PC-9 (cell line): ENCODE measurements at regions not wholly inside any gene's neighbourhood (a gene's known extent, or its start where the extent isn't known, plus 50 kb on each side); places are given as distances from the start of the nearest gene placed in this dataset.

Experiments
- BruUV-seq: library from RNA; stranded (reverse); fragments of 400-500 nt; replicated peaks from 2 replicates; lab custom pipeline; 2021; lab: Mats Ljungman, UMichigan
- CTCF ChIA-PET: fragments of 300-600 bp; sonication (Branson Sonifier 250); formaldehyde crosslinking; loops from one replicate; lab custom pipeline; 2022; ENCODE audit warnings: antibody characterized with exemption; lab: Charles Lee
- POLR2A ChIA-PET: fragments of 300-600 bp; sonication (Branson Sonifier 250); formaldehyde crosslinking; loops from one replicate; lab custom pipeline; 2022; ENCODE audit warnings: antibody characterized with exemption; ENCODE audit not compliant: unreplicated experiment; lab: Charles Lee
- DNase-seq, 2 experiments: peaks; one replicate each; pipeline versions ENCODE4 v3.0.0 to v3.0.0-alpha.2; 2015 to 2022; ENCODE audit warnings: mixed read lengths in 1 of 2
- H2AFZ ChIP-seq: fragments of 200-600 bp; sonication (generic); 2 replicates; pipeline ENCODE4 v1.8.1; 2017; ENCODE audit warnings: antibody characterized with exemption
- H3F3A ChIP-seq: fragments of 200-600 bp; sonication (generic); 2 replicates; pipeline ENCODE4 v1.8.1; 2017; ENCODE audit warnings: antibody characterized with exemption, mild to moderate bottlenecking, low read depth; ENCODE audit not compliant: insufficient read depth
- H3K27ac ChIP-seq: fragments of 200-600 bp; sonication (generic); 2 replicates; pipeline ENCODE4 v1.6.1; 2016; ENCODE audit warnings: mixed run types
- H3K27me3 ChIP-seq: fragments of 200-600 bp; sonication (generic); 2 replicates; pipeline ENCODE4 v1.6.1; 2016; ENCODE audit warnings: low read depth, mixed run types; ENCODE audit not compliant: insufficient read depth
- H3K36me3 ChIP-seq: fragments of 200-600 bp; sonication (generic); 2 replicates; pipeline ENCODE4 v1.6.1; 2016; ENCODE audit warnings: low read depth, mixed run types
- H3K4me1 ChIP-seq: fragments of 200-600 bp; sonication (generic); replicated peaks from 2 replicates; pipeline ENCODE4 v1.6.1; 2016; ENCODE audit warnings: mixed run types; ENCODE audit not compliant: insufficient read depth
- H3K4me2 ChIP-seq: fragments of 200-600 bp; sonication (generic); 2 replicates; pipeline ENCODE4 v1.6.1; 2017; ENCODE audit warnings: mixed run types
- H3K4me3 ChIP-seq: fragments of 200-600 bp; sonication (generic); 2 replicates; pipeline ENCODE4 v1.6.1; 2016; ENCODE audit warnings: mixed run types
- H3K79me2 ChIP-seq: fragments of 200-600 bp; sonication (generic); 2 replicates; pipeline ENCODE4 v1.6.1; 2017; ENCODE audit warnings: low read depth, mixed run types
- H3K9me2 ChIP-seq: fragments of 200-600 bp; sonication (generic); 2 replicates; pipeline ENCODE4 v1.8.1; 2017; ENCODE audit warnings: mild to moderate bottlenecking; ENCODE audit not compliant: insufficient read depth
- H3K9me3 ChIP-seq: fragments of 200-600 bp; sonication (generic); 2 replicates; pipeline ENCODE4 v1.8.1; 2016; ENCODE audit warnings: low read depth; ENCODE audit not compliant: insufficient read depth
- H4K20me1 ChIP-seq: fragments of 200-600 bp; sonication (generic); 2 replicates; pipeline ENCODE4 v1.8.1; 2017; ENCODE audit not compliant: insufficient read depth
- CTCF ChIP-seq: fragments of 200-600 bp; sonication (generic); conservative IDR thresholded peaks from 2 replicates; pipeline ENCODE4 v1.6.1; 2017; ENCODE audit warnings: mixed run types, antibody characterized with exemption, mild to moderate bottlenecking, moderate library complexity
- EZH2 ChIP-seq: fragments of 200-600 bp; sonication (generic); IDR thresholded peaks from 2 replicates; pipeline ENCODE4 v1.8.0; 2017; ENCODE audit warnings: antibody characterized with exemption, low read depth
- intact Hi-C: fragments of 100-400 bp; cut with micrococcal nuclease; formaldehyde crosslinking; loops from one replicate; pipeline ENCODE4 v1.10.0; 2022; ENCODE audit not compliant: unreplicated experiment

GRCh38 chr21:17053321-17053720, 459.5 kb upstream of the CXADR start:
- Histone ChIP-seq H3K4me2 (no peak overlapping the region), H3K79me2 (no peaks in the 10 kb centered on the region), H3K4me1 (no peaks in the 10 kb centered on the region), H3K4me3 (no peak overlapping the region), H3K27ac (no peak overlapping the region), H3K9me2 (no peaks in the 10 kb centered on the region), H3F3A (no peaks in the 10 kb centered on the region), H4K20me1 (no peaks in the 10 kb centered on the region), H2AFZ (no peak overlapping the region), H3K9me3 (no peaks in the 10 kb centered on the region), H3K36me3 (no peaks in the 10 kb centered on the region), H3K27me3 (no peaks in the 10 kb centered on the region)
- TF ChIP-seq CTCF: no peak
- TF ChIP-seq EZH2: no peak
- intact Hi-C loops: no loop called here
- BruUV-seq: no TSS peak
- CTCF ChIA-PET: no interaction called here
- no peak for DNase-seq
- POLR2A ChIA-PET: no interaction called here

GRCh38 chr21:17059936-17060335, 452.9 kb upstream of the CXADR start:
- H3K4me3 ChIP-seq: no peak overlapping the region
- no peak for TF ChIP-seq CTCF
- H2AFZ ChIP-seq: no peak overlapping the region
- no peak overlapping the region for H3K4me2 ChIP-seq
- no peaks in the 10 kb centered on the region for H3K27me3 ChIP-seq
- H3K27ac ChIP-seq: no peak overlapping the region
- intact Hi-C loops: no loop called here
- no peaks in the 10 kb centered on the region for H4K20me1 ChIP-seq
- no peaks in the 10 kb centered on the region for H3K9me3 ChIP-seq
- no peaks in the 10 kb centered on the region for H3K4me1 ChIP-seq
- no peaks in the 10 kb centered on the region for H3K36me3 ChIP-seq
- no peaks in the 10 kb centered on the region for H3K79me2 ChIP-seq
- ChIA-PET POLR2A (no interaction called here), CTCF (no interaction called here)
- BruUV-seq: no TSS peak
- no peaks in the 10 kb centered on the region for H3K9me2 ChIP-seq
- H3F3A ChIP-seq: no peaks in the 10 kb centered on the region
- DNase-seq: no peak

- Histone ChIP-seq H3K4me3 (no peak overlapping the region), H3K9me3 (no peaks in the 10 kb centered on the region), H3K4me1 (no peaks in the 10 kb centered on the region), H3K4me2 (no peak overlapping the region), H2AFZ (no peak overlapping the region), H3K9me2 (no peaks in the 10 kb centered on the region), H3K36me3 (no peaks in the 10 kb centered on the region), H3K27me3 (no peaks in the 10 kb centered on the region), H4K20me1 (no peaks in the 10 kb centered on the region), H3F3A (no peaks in the 10 kb centered on the region), H3K27ac (no peak overlapping the region), H3K79me2 (no peaks in the 10 kb centered on the region)
- intact Hi-C loops: no loop called here
- ChIA-PET POLR2A (no interaction called here), CTCF (no interaction called here)
- TF ChIP-seq CTCF (no peak), EZH2 (no peak)
- BruUV-seq: no TSS peak
- DNase-seq: no peak
Observed at GRCh38 chr21:17066006-17066405, 446.8 kb upstream of the CXADR start.
